Uterus (tissue), 2 donors: ENCODE measurements at regions not wholly inside any gene's neighbourhood (a gene's known extent, or its start where the extent isn't known, plus 50 kb on each side); places are given as distances from the start of the nearest gene placed in this dataset.

ENCODE experiments used
- POLR2A ChIP-seq, 2 donors: fragments of 450-650 bp; IDR thresholded peaks; one replicate each; pipeline ENCODE4 v1.6.1; 2016; ENCODE audit warnings: antibody characterized with exemption in 2 of 2, mild to moderate bottlenecking in 1 of 2, moderate library complexity in 1 of 2
- TF ChIP-seq, protein P1 (sequence below), 4 experiments: fragments of 200-600 bp in 2 of 4; fragments of 450-650 bp in 2 of 4; sonication (generic) in 2 of 4; IDR thresholded peaks; one replicate each; pipeline ENCODE4 v1.5.1; 2016 to 2019; ENCODE audit warnings: antibody characterized with exemption in 4 of 4, mild to moderate bottlenecking in 2 of 4, moderate library complexity in 1 of 4

DNA sequence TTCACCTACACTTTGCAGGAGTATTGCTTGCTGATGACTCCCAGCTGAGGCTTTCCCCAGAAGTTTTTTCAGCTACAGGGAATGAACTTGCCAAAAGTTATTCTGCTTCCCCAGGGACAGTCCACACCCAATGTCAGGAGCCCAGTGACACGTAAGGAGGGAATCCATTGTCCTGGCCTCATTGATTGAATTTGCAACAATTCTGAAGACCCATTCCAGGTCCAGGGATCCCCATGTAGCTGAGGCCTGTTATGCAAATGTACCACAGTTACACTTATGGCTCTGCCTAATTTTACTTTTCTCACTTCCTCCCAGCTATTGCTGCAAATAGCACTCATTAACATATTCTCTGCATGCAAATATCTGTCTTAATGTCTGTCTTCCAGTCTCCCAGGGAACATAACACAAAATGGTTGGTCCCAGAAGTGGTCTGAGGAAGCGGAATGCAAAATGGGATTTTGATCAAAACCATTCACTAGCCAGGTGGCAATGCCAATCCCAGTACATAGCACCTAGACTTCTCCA is 113.7 kb upstream of the ACTRT1 start:
- TF ChIP-seq, protein P1, sequence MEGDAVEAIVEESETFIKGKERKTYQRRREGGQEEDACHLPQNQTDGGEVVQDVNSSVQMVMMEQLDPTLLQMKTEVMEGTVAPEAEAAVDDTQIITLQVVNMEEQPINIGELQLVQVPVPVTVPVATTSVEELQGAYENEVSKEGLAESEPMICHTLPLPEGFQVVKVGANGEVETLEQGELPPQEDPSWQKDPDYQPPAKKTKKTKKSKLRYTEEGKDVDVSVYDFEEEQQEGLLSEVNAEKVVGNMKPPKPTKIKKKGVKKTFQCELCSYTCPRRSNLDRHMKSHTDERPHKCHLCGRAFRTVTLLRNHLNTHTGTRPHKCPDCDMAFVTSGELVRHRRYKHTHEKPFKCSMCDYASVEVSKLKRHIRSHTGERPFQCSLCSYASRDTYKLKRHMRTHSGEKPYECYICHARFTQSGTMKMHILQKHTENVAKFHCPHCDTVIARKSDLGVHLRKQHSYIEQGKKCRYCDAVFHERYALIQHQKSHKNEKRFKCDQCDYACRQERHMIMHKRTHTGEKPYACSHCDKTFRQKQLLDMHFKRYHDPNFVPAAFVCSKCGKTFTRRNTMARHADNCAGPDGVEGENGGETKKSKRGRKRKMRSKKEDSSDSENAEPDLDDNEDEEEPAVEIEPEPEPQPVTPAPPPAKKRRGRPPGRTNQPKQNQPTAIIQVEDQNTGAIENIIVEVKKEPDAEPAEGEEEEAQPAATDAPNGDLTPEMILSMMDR (IDR thresholded peaks at IDR 0.05) = no peak
- no peak for TF ChIP-seq POLR2A (IDR thresholded peaks at IDR 0.05)
